ENCODE measurements at regions not wholly inside any gene's neighbourhood (a gene's known extent, or its start where the extent isn't known, plus 50 kb on each side); places are given as distances from the start of the nearest gene placed in this dataset.

- no peak for DNase-seq (ENCODE audit: extremely low spot score, unreplicated experiment)
- H3K27me3 Mint-ChIP-seq (ENCODE audit: unreplicated experiment), result peaks cover 3% of the 10 kb centered on the region
- H3K27ac Mint-ChIP-seq (ENCODE audit: unreplicated experiment), result no peak overlapping the region
- no peaks in the 10 kb centered on the region for H3K36me3 Mint-ChIP-seq (ENCODE audit: unreplicated experiment)
- no peaks in the 10 kb centered on the region for H3K9me3 Mint-ChIP-seq (ENCODE audit: unreplicated experiment)
- H3K4me3 Mint-ChIP-seq (ENCODE audit: unreplicated experiment), result no peak overlapping the region
- no peak for TF ChIP-seq CTCF (IDR thresholded peaks at IDR 0.05)
- H3K4me1 Mint-ChIP-seq (ENCODE audit: unreplicated experiment), result peaks cover 25% of the 10 kb centered on the region
Observed at GRCh38 chr2:56807861-56808260, 624.1 kb downstream of the CCDC85A start.

GRCh38 chr2:56811401-56811800 lies 627.6 kb downstream of the CCDC85A start:
- no peak for DNase-seq (ENCODE audit: extremely low spot score, unreplicated experiment)
- no peaks in the 10 kb centered on the region for H3K9me3 Mint-ChIP-seq (ENCODE audit: unreplicated experiment)
- no peak overlapping the region for H3K4me3 Mint-ChIP-seq (ENCODE audit: unreplicated experiment)
- peaks cover 33% of the 10 kb centered on the region for H3K4me1 Mint-ChIP-seq (ENCODE audit: unreplicated experiment)
- H3K27ac Mint-ChIP-seq (ENCODE audit: unreplicated experiment), result peak overlapping the region; percentile 76
- TF ChIP-seq CTCF (IDR thresholded peaks at IDR 0.05), result no peak
- no peaks in the 10 kb centered on the region for H3K27me3 Mint-ChIP-seq (ENCODE audit: unreplicated experiment)
- H3K36me3 Mint-ChIP-seq (ENCODE audit: unreplicated experiment), result no peaks in the 10 kb centered on the region

- no peaks in the 10 kb centered on the region for H3K9me3 Mint-ChIP-seq (ENCODE audit: unreplicated experiment)
- no peak for TF ChIP-seq CTCF (IDR thresholded peaks at IDR 0.05)
- H3K27ac Mint-ChIP-seq (ENCODE audit: unreplicated experiment), result peak overlapping the region; percentile 76
Observed at GRCh38 chr2:56812432-56812831, 628.6 kb downstream of the CCDC85A start.

GRCh38 chr2:56813490-56813889 lies 629.7 kb downstream of the CCDC85A start:
- peaks cover 31% of the 10 kb centered on the region for H3K4me1 Mint-ChIP-seq (ENCODE audit: unreplicated experiment)

More at GRCh38 chr2:56812432-56812831, 628.6 kb downstream of the CCDC85A start:
- peak overlapping the region; percentile 32 for H3K4me3 Mint-ChIP-seq (ENCODE audit: unreplicated experiment)
- H3K27me3 Mint-ChIP-seq (ENCODE audit: unreplicated experiment), result no peaks in the 10 kb centered on the region
- no peak for DNase-seq (ENCODE audit: extremely low spot score, unreplicated experiment)
- peaks cover 33% of the 10 kb centered on the region for H3K4me1 Mint-ChIP-seq (ENCODE audit: unreplicated experiment)
- H3K36me3 Mint-ChIP-seq (ENCODE audit: unreplicated experiment), result no peaks in the 10 kb centered on the region

GRCh38 chr2:56816666-56817065 lies 632.9 kb downstream of the CCDC85A start:
- H3K27ac Mint-ChIP-seq (ENCODE audit: unreplicated experiment), result no peak overlapping the region
- H3K4me1 Mint-ChIP-seq (ENCODE audit: unreplicated experiment), result peaks cover 31% of the 10 kb centered on the region
- H3K9me3 Mint-ChIP-seq (ENCODE audit: unreplicated experiment), result peaks cover 4% of the 10 kb centered on the region
- DNase-seq (ENCODE audit: extremely low spot score, unreplicated experiment), result no peak
- H3K4me3 Mint-ChIP-seq (ENCODE audit: unreplicated experiment), result no peak overlapping the region
- peaks cover 2% of the 10 kb centered on the region for H3K36me3 Mint-ChIP-seq (ENCODE audit: unreplicated experiment)
- no peak for TF ChIP-seq CTCF (IDR thresholded peaks at IDR 0.05)
- H3K27me3 Mint-ChIP-seq (ENCODE audit: unreplicated experiment), result no peaks in the 10 kb centered on the region

More at GRCh38 chr2:56813490-56813889, 629.7 kb downstream of the CCDC85A start:
- Mint-ChIP-seq H3K27me3 (ENCODE audit: unreplicated experiment) (no peaks in the 10 kb centered on the region), H3K27ac (ENCODE audit: unreplicated experiment) (no peak overlapping the region), H3K4me3 (ENCODE audit: unreplicated experiment) (no peak overlapping the region), H3K9me3 (ENCODE audit: unreplicated experiment) (peaks cover 4% of the 10 kb centered on the region), H3K36me3 (ENCODE audit: unreplicated experiment) (peaks cover 2% of the 10 kb centered on the region)
- TF ChIP-seq CTCF (IDR thresholded peaks at IDR 0.05), result no peak
- DNase-seq (ENCODE audit: extremely low spot score, unreplicated experiment), result no peak
